Heart right ventricle (tissue), 16 donors: ENCODE measurements at regions not wholly inside any gene's neighbourhood (a gene's known extent, or its start where the extent isn't known, plus 50 kb on each side); places are given as distances from the start of the nearest gene placed in this dataset.

ENCODE experiments used
- ATAC-seq, 8 donors: fragments of 200-7000 bp; cut with Tn5 transposase; one replicate each; pipeline ENCODE4 v1.9.1; 2020; ENCODE audit warnings: mild to moderate bottlenecking in 8 of 8, moderate library complexity in 8 of 8, moderate number of reproducible peaks in 1 of 8
- DNase-seq, 2 donors: peaks; one replicate each; pipeline ENCODE4 v3.0.0-alpha.2; 2020
- H3K27ac ChIP-seq, 10 donors: fragments of 200-600 bp; sonication (generic) in 2 of 10; one replicate each; pipeline versions ENCODE4 v1.5.0 to v1.8.0; 2020 to 2022; ENCODE audit warnings: mild to moderate bottlenecking in 3 of 10
- H3K27me3 ChIP-seq, 7 donors: fragments of 200-600 bp; one replicate each; pipeline ENCODE4 v1.8.0; 2021 to 2022; ENCODE audit warnings: mild to moderate bottlenecking in 2 of 7
- H3K36me3 ChIP-seq, 9 donors: fragments of 200-600 bp; sonication (generic) in 1 of 9; one replicate each; pipeline versions ENCODE4 v1.5.0 to v1.8.0; 2020 to 2022; ENCODE audit warnings: mild to moderate bottlenecking in 2 of 9
- H3K4me1 ChIP-seq, 9 donors: fragments of 200-600 bp; sonication (generic) in 1 of 9; one replicate each; pipeline versions ENCODE4 v1.5.0 to v1.8.0; 2020 to 2022; ENCODE audit warnings: mild to moderate bottlenecking in 4 of 9
- H3K4me3 ChIP-seq, 10 donors: fragments of 200-600 bp; sonication (generic) in 2 of 10; one replicate each; pipeline versions ENCODE4 v1.5.0 to v1.8.0; 2020 to 2022; ENCODE audit warnings: mild to moderate bottlenecking in 7 of 10, moderate library complexity in 2 of 10
- H3K9me3 ChIP-seq, 11 donors: fragments of 200-600 bp in 10 of 11; sonication (generic) in 2 of 11; one replicate each; pipeline versions ENCODE4 v1.5.0 to v1.8.0; 2013 to 2022; ENCODE audit warnings: mild to moderate bottlenecking in 2 of 11, control low read depth in 1 of 11, moderate library complexity in 1 of 11
- WGBS, 2 donors: extraction: QIAGEN DNeasy Blood & Tissue Kit; methylation state at CpG; one replicate each; pipeline ENCODE4 v1.1.7; 2013; ENCODE audit warnings: inconsistent platforms in 1 of 2; 5-methylcytosine and 5-hydroxymethylcytosine counted together
- intact Hi-C, 10 donors: fragments of 100-400 bp; cut with DNase I; formaldehyde crosslinking; loops; one replicate each; pipeline versions ENCODE4 v1.11.1 to v1.14.2; 2022
- TF ChIP-seq, protein P1 (sequence below), 9 donors: fragments of 200-600 bp; sonication (generic) in 2 of 9; IDR thresholded peaks; one replicate each; pipeline versions ENCODE4 v1.5.0 to v1.8.0; 2021 to 2022; ENCODE audit warnings: antibody characterized with exemption in 9 of 9, mild to moderate bottlenecking in 5 of 9, moderate library complexity in 1 of 9
- donor health status: Arrhythmogenic right ventricular cardiomyopathy.
- donor health status: ischemic (EF 13 %, LVEDD 7.1; RV severe dilation, severe dysfunction).
- donor health status: healthy with polysubstance abuse.
- donor health status: DM: no; HTN: yes; CAD: no.
- donor health status: DM: no; HTN: no; CAD: no.
- donor health status: ischemic (EF 25% LVEDD 6.9; RV normal size, moderate dysfunction).
- donor health status: ischemic (EF 25% LVEDD 5.7; RV mildly dilated, moderate dysfunction).
- donor health status: healthy.
- donor health status: DM: yes; HTN: yes; CAD: no.
- donor health status: Ischemic cardiomyopathy.
- donor health status: ischemic (EF 35%, LVEDD 5.7; RV mildly dilated, moderate dysfunction).
- donor health status: nonischemic (EF 11% LVEDD 7.7; RV severe dilation, severe dysfunction).
- donor health status: DM: yes; HTN: yes; CAD: no.
- donor health status: PGD.
- donor health status: ischemic (EF 29% LVEDD 5.4; RV normal size, mild dysfunction).
- donor health status: nonischemic (EF 23%, LVEDD 6.1; RV moderate dilation, normal function).

DNA sequence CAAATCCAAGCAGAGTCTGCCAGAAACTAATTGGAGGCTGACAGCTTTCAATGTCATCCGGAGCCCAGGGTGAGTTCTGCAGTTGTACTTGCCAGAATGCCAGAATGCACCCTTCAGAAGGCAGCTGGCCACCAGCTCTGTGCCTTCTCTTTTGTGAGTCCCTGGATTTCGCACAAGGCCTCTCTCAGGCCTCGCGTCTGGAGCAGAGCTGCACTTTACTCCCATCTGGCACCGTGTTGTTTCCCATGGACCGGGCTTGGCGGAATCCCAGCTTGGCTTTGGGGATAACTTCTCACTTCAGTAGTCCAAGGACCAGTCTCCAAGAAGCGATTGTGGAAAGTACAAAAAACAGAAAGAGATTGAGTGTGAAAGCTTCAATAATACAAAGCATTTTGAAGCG, 451.3 kb upstream of the KIRREL3 start:
- ATAC-seq = peak in 4 of 8 donors; percentile 34 to 71 (median 64)

DNA sequence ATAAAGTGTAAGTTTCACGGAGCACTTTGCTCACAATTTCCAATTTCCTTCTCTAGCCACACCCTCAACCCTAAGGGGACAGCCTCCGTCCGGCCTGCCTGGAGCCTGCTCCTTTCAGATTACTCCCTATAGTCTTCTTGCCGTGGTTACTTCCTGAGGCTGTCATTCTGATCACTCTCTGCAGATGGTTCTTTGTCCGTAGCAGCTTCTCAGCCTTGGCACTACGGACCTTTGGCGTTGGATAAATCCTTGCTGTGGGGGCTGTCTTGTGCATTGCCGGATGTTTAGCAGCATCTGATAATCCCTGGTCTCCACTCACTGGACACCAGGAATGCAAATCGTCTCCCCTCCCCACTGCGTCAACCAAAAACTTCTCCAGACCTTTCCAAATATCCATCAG, 447.5 kb upstream of the KIRREL3 start:
- DNase-seq = no peak
- Histone ChIP-seq H3K27ac (no peak overlapping the region), H3K27me3 (peaks cover 0 to 21% (median 0%) of the 10 kb centered on the region in 7 donors), H3K9me3 (no peaks in the 10 kb centered on the region), H3K4me1 (peaks cover 0 to 3% (median 0%) of the 10 kb centered on the region in 9 donors), H3K4me3 (no peak overlapping the region), H3K36me3 (no peaks in the 10 kb centered on the region)
- TF ChIP-seq, protein P1, sequence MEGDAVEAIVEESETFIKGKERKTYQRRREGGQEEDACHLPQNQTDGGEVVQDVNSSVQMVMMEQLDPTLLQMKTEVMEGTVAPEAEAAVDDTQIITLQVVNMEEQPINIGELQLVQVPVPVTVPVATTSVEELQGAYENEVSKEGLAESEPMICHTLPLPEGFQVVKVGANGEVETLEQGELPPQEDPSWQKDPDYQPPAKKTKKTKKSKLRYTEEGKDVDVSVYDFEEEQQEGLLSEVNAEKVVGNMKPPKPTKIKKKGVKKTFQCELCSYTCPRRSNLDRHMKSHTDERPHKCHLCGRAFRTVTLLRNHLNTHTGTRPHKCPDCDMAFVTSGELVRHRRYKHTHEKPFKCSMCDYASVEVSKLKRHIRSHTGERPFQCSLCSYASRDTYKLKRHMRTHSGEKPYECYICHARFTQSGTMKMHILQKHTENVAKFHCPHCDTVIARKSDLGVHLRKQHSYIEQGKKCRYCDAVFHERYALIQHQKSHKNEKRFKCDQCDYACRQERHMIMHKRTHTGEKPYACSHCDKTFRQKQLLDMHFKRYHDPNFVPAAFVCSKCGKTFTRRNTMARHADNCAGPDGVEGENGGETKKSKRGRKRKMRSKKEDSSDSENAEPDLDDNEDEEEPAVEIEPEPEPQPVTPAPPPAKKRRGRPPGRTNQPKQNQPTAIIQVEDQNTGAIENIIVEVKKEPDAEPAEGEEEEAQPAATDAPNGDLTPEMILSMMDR (IDR thresholded peaks at IDR 0.05) = no peak
- intact Hi-C loops = no loop called here
- 59 to 60% methylated on average over 10 of the region's 10 CpGs for WGBS, 2 donors
- ATAC-seq = no peak

More for the DNA sequence above, 451.3 kb upstream of the KIRREL3 start:
- 78 to 80% methylated on average over 9 of the region's 9 CpGs for WGBS, 2 donors
- H3K4me3 ChIP-seq = no peak overlapping the region
- TF ChIP-seq, protein P1 (IDR thresholded peaks at IDR 0.05) = no peak
- no peak overlapping the region for H3K27ac ChIP-seq
- H3K4me1 ChIP-seq = peaks cover 0 to 3% (median 0%) of the 10 kb centered on the region in 9 donors
- intact Hi-C loops = no loop called here
- H3K9me3 ChIP-seq = no peaks in the 10 kb centered on the region
- DNase-seq = peak; percentile 46 to 54
- H3K36me3 ChIP-seq = no peaks in the 10 kb centered on the region
- peaks cover 0 to 13% (median 0%) of the 10 kb centered on the region in 7 donors for H3K27me3 ChIP-seq

DNA sequence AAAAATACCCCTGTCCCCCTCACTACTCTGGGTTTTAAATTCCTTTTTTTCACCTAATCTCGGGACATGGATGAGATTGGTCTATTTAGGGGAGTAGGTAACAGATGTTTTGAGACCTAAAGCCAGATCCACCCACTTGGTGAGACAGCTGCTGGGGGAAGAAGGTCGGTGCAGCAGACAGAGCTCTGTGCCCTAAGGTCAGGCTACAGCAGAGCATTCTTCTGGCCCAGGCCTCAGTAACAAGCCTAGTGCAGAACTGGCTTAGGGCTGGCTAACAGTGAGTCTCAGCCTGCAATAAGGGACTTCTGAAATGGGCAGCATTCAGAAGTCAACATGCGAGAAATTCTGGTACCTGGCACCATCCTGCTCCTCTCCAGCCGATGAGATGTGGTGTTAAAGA, 444.9 kb upstream of the KIRREL3 start:
- DNase-seq = no peak

DNA sequence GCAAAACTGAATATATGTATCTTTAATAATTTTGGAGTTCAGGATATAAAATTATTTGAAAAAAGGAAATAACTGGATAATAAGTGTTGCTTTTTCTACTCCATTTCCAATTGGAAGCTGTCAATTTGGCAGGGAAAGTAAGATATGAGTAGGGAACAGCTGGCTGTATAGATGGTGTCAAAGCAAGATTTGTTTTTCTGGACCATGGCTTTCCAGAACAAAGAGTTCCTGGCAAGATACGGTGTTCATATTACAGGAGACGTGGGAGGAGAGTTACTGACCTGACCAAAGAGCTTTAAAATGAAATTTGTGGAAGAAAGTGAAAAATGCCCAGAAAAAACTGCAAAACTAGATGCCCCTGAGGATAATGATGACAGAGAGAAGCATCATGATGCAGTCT, 442.7 kb upstream of the KIRREL3 start:
- peak in 1 of 8 donors; percentile 73 for ATAC-seq
- TF ChIP-seq, protein P1 (IDR thresholded peaks at IDR 0.05) = no peak
- intact Hi-C loops = no loop called here
- Histone ChIP-seq H3K27me3 (peaks cover 0 to 32% (median 0%) of the 10 kb centered on the region in 7 donors), H3K27ac (no peak overlapping the region), H3K4me3 (no peak overlapping the region), H3K36me3 (no peaks in the 10 kb centered on the region), H3K4me1 (peaks cover 0 to 3% (median 0%) of the 10 kb centered on the region in 9 donors), H3K9me3 (no peaks in the 10 kb centered on the region)
- no peak for DNase-seq
- WGBS, 2 donors = 48 to 54% methylated on average over 2 of the region's 2 CpGs

More for the DNA sequence above, 444.9 kb upstream of the KIRREL3 start:
- Histone ChIP-seq H3K27me3 (peaks cover 0 to 33% (median 0%) of the 10 kb centered on the region in 7 donors), H3K36me3 (no peaks in the 10 kb centered on the region), H3K4me3 (no peak overlapping the region), H3K27ac (no peak overlapping the region), H3K4me1 (peaks cover 0 to 3% (median 0%) of the 10 kb centered on the region in 9 donors), H3K9me3 (no peaks in the 10 kb centered on the region)
- WGBS, 2 donors = 62 to 73% methylated on average over 4 of the region's 4 CpGs
- intact Hi-C loops = no loop called here
- peak in 3 of 8 donors; percentile 42 to 58 (median 55) for ATAC-seq
- TF ChIP-seq, protein P1 (IDR thresholded peaks at IDR 0.05) = no peak
